Stimulated activated naive CD4-positive, alpha-beta T cell (primary cell): ENCODE measurements at regions not wholly inside any gene's neighbourhood (a gene's known extent, or its start where the extent isn't known, plus 50 kb on each side); places are given as distances from the start of the nearest gene placed in this dataset.

ENCODE experiments used
- DNase-seq, 6 experiments: peaks; one replicate each; lab custom pipeline; 2025; lab: John Stamatoyannopoulos, UW

GRCh38 chr22:47713941-47714340, 951.5 kb downstream of the TBC1D22A start:
- no peak for DNase-seq

GRCh38 chr22:47710135-47710534, 947.7 kb downstream of the TBC1D22A start:
- no peak for DNase-seq

DNA sequence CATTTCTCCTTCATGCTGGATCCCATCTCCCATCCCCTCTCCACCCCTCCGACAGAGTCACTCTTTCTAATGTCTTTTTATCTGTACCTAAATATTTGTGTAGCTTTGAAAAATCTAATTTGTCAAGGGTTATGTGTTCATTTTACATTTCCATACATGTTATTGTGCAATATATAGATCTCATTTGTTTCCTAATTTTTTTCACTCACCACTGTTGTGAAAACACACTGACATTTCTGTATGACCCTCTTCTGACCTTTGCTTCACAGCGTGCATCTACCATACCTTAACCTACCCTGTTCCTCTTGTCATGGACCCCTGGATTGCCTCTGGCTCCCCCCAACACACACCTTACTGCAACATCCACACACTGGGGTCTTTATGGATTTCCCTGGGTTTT, 942.9 kb downstream of the TBC1D22A start:
- no peak for DNase-seq

DNA sequence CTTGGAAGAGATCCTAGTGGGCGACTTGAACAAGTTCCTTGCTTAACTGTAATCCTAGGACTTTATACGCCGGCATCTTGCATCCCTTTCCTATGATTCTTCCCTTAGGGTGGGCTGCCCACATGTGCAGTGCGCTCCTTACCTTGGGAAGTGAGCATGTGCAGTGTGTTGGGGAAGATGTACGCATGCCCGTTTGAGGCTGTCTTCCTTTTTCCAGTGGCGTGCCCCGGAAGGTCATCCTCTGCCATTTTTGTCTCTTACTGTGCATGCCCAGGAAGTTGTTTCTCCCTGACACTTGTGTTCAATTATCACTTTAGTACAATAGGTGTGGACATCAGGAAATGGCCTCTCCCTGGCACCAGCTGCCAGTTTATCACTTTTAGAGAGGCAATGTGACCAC, 936.5 kb downstream of the TBC1D22A start:
- DNase-seq, result no peak

DNA sequence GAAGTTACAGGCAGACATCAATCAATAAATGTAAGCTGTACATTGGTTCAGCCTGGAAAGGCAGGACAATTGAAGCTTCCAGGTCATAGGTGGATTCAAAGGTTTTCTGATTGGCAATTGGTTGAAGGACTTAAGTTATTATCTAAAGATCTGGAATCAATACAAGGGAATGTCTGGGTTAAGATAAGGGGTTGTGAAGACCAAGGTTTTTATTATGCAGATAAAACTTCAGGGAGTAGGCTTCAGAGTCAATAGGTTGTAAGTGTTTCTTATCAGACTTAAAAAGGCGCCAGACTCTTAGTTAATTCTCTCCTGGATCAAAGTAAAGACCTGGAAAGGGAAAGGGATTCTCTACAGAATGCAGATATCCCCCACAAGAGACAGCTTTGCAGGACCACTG, 935.4 kb downstream of the TBC1D22A start:
- no peak for DNase-seq

GRCh38 chr22:47696776-47697175, 934.3 kb downstream of the TBC1D22A start:
- no peak for DNase-seq

- DNase-seq, result no peak
Observed at GRCh38 chr22:47695176-47695575, 932.7 kb downstream of the TBC1D22A start.

- no peak for DNase-seq
Observed at GRCh38 chr22:47694536-47695130, 932.2 kb downstream of the TBC1D22A start.

GRCh38 chr22:47693606-47694005, 931.2 kb downstream of the TBC1D22A start:
- DNase-seq, result no peak

GRCh38 chr22:47692811-47693210, 930.4 kb downstream of the TBC1D22A start:
- no peak for DNase-seq

GRCh38 chr22:47691152-47691895, 928.9 kb downstream of the TBC1D22A start:
- no peak for DNase-seq

GRCh38 chr22:47690586-47690985, 928.1 kb downstream of the TBC1D22A start:
- DNase-seq, result no peak

- no peak for DNase-seq
Observed at GRCh38 chr22:47690166-47690565, 927.7 kb downstream of the TBC1D22A start.

- DNase-seq, result no peak
Observed at GRCh38 chr22:47687776-47688175, 925.3 kb downstream of the TBC1D22A start.

DNA sequence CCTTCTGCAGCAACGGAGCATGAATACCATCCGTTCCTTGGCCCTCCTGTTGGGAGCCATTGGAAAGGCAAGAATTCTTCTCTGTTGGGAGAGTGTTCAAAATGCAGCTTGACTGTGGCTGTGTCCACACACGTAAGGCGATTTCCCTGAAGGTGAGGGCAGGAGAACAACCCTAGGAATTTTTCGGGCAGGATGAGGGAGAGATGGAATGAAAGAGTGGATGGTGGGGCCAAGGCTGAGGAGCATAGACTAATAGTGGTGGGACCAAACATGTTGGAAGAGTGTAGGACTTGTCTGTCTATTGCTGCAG, 924.9 kb downstream of the TBC1D22A start:
- no peak for DNase-seq

DNA sequence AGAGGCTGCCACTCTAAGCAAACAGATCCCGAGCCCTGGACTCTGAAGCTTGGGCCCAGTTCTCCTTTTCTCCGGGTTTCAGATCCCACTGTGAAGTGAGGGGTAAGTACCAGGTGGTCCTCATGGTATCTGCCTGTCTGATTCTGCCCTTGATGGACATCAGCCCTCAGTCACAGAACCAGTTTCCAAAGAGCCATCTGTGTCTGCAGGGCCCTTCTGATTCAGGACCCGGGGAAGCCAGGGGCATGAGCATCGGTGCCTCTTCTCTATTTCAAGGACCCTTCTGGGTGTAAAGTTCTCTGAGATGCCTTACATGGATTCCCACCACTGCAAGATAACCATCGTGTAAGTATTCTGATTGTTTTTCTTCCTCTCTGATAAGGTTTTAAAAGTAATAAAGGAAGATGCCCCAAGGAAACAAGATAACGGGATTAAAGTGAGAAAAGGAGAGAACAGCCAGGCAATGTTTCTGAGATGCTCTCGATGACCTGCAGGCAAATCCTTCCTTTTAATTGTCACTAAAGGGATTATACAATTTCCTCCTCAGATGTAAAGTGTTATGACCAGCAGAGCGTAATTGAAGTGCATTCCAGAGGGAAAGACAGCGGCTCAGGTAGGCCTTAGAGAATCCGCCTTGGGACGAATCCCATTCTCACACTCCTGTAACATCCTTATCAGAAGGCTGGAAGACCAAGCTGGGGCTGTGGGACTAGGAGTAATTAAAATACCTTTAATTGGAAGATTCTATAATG, 924.3 kb downstream of the TBC1D22A start:
- no peak for DNase-seq

GRCh38 chr22:47681411-47682165, 919.1 kb downstream of the TBC1D22A start:
- no peak for DNase-seq

DNA sequence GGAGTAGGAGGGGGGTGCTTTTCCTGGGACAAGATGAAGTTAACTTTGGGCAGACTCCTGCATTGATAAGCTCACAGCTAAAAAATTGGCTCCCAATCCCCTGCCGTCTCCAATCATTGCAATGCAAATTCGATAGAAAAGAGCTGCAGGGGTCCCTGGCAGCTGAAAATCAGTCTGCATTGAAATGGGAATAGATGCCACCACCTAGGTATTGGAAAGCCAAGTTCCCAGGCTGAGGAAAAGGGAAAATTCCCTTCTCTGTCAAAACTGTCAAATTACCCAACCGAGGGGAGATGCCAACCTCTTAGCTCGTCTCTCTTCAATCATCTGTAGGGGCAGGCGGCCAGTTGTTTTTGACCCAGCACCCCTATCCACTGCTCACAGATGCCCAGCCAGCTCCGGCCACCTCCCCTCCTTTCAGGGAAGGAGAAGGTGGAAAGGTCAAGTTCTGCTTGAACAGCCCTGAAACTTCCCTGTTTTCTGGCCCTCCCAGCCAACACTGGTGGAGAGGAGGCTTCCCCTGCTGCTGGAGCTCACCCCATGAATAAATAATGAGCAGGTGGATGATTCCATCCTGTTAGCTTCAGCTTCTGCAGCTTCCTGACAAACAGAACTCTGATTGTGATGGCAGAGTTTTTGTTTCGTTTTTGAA, 916.3 kb downstream of the TBC1D22A start:
- no peak for DNase-seq

DNA sequence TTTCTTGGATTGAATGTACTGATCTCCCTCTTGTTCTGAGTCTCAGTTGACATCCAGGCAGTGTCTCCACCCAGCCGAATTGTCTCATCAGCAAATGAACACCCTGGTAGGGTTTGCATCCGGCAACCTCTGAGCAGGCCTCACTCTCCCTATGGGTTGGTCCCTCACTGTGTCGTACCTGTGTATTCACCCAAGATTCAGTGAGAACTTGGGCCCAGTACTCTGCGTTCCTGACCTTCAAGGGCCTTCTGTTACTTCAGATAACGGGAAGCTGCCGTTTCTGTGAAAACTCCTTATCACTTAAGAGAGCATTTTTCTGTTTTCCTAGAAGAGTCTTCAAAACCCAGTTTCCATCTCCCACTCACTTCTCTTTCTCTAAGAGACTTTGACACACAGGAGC, 915.6 kb downstream of the TBC1D22A start:
- DNase-seq, result no peak

DNA sequence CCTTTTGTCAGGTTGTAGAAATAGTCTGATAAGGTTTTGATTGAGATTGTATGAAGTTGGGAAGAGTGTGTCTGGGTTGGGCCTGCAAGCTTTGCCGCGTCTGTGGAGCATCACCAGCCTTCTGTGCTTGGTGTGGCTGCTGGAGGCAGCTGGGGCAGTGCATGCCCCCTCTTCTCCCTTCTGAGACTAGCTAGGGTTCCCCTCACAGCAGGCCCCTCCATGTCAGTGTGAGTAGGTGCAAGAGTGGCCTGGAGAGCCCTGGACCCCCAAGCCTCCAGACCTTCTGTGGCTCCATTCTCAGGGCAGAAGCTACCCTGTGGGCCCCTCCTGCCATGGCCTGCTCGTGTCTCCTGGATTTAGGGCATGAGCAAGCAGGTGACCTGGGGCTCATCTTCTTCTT, 914.2 kb downstream of the TBC1D22A start:
- no peak for DNase-seq

DNA sequence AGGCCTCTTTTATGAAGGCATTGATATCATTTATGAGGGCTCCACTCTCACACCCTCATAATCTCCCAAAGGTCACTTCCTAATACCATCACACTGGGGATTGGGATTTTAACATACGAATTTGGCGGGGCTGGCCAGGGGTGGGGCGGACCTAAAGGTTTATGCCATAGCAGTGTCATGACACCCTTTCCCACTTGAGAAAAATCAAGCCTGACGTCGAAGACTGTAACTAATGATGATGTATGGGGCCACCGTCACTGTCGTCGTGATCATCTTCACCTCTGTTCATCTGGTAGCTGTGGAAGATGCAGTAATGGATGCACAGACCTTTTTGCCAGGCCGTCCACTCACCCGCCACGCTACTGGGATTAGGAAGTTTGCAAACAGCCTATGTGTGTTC, 912.1 kb downstream of the TBC1D22A start:
- DNase-seq, result no peak

- DNase-seq, result no peak
Observed at GRCh38 chr22:47673557-47673956, 911.1 kb downstream of the TBC1D22A start.
